Prostate gland (tissue), 2 donors: ENCODE measurements at regions not wholly inside any gene's neighbourhood (a gene's known extent, or its start where the extent isn't known, plus 50 kb on each side); places are given as distances from the start of the nearest gene placed in this dataset.

ENCODE experiments used
- POLR2AphosphoS5 ChIP-seq: sonication (generic); formaldehyde crosslinking; IDR thresholded peaks from one replicate; pipeline ENCODE4 v1.6.1; 2017; ENCODE audit warnings: antibody characterized with exemption
- TF ChIP-seq, protein P1 (sequence below), 4 experiments: fragments of 200-600 bp in 2 of 4; fragments of 450-650 bp in 2 of 4; sonication (generic) in 2 of 4; IDR thresholded peaks; 1 replicate in 3 of 4; 2 replicates in 1 of 4; pipeline ENCODE4 v1.5.1; 2016 to 2019; ENCODE audit warnings: antibody characterized with exemption in 4 of 4, mild to moderate bottlenecking in 2 of 4, moderate library complexity in 2 of 4

DNA sequence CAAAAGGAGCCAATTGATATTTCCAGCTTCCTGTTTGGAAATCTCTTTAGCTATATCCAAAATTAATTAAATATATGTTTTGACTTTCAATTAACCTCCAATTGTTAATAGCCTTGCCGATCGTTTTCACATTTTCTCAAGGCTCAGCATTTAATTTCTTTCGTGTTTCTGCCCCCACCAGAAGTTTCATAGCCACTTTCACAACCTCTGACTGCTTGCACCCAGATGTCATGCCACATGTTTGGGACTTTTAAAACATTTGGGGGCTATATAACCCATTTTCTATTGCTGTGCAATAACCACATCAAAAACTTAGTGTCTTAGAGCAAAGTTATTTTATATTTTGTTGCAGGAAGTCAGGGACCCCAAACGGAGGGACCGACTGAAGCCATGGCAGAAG, 510.6 kb upstream of the CNTNAP2 start:
- TF ChIP-seq, protein P1, sequence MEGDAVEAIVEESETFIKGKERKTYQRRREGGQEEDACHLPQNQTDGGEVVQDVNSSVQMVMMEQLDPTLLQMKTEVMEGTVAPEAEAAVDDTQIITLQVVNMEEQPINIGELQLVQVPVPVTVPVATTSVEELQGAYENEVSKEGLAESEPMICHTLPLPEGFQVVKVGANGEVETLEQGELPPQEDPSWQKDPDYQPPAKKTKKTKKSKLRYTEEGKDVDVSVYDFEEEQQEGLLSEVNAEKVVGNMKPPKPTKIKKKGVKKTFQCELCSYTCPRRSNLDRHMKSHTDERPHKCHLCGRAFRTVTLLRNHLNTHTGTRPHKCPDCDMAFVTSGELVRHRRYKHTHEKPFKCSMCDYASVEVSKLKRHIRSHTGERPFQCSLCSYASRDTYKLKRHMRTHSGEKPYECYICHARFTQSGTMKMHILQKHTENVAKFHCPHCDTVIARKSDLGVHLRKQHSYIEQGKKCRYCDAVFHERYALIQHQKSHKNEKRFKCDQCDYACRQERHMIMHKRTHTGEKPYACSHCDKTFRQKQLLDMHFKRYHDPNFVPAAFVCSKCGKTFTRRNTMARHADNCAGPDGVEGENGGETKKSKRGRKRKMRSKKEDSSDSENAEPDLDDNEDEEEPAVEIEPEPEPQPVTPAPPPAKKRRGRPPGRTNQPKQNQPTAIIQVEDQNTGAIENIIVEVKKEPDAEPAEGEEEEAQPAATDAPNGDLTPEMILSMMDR (IDR thresholded peaks at IDR 0.05) = no peak
- no peak for TF ChIP-seq POLR2AphosphoS5
